Liver (tissue), 3 donors: ENCODE measurements at regions not wholly inside any gene's neighbourhood (a gene's known extent, or its start where the extent isn't known, plus 50 kb on each side); places are given as distances from the start of the nearest gene placed in this dataset.

Source experiments
- GABPA ChIP-seq, 2 donors: IDR thresholded peaks in 1 of 2; conservative IDR thresholded peaks in 1 of 2; 2 replicates each; pipeline ENCODE4 v1.6.1; 2016; ENCODE audit warnings: antibody characterized with exemption in 2 of 2, mild to moderate bottlenecking in 1 of 2, moderate library complexity in 1 of 2
- TAF1 ChIP-seq: conservative IDR thresholded peaks from 2 replicates; pipeline ENCODE4 v1.6.1; 2016; ENCODE audit warnings: antibody characterized with exemption, mild to moderate bottlenecking
- TF ChIP-seq, protein P1 (sequence below): fragments of 150-350 bp; IDR thresholded peaks from 2 replicates; pipeline ENCODE4 v1.5.1; 2017; ENCODE audit warnings: improper control_type of control experiment, low read depth, low read length; ENCODE audit not compliant: missing input control
- TF ChIP-seq, protein P2 (sequence below): IDR thresholded peaks from 2 replicates; pipeline ENCODE4 v1.6.1; 2016; ENCODE audit warnings: antibody characterized with exemption
- TF ChIP-seq, protein P3 (sequence below): IDR thresholded peaks from 2 replicates; pipeline ENCODE4 v1.6.1; 2016; ENCODE audit warnings: antibody characterized with exemption, mild to moderate bottlenecking
- donor health status: healthy.
- donor health status: healthy.

- TF ChIP-seq, protein P1, sequence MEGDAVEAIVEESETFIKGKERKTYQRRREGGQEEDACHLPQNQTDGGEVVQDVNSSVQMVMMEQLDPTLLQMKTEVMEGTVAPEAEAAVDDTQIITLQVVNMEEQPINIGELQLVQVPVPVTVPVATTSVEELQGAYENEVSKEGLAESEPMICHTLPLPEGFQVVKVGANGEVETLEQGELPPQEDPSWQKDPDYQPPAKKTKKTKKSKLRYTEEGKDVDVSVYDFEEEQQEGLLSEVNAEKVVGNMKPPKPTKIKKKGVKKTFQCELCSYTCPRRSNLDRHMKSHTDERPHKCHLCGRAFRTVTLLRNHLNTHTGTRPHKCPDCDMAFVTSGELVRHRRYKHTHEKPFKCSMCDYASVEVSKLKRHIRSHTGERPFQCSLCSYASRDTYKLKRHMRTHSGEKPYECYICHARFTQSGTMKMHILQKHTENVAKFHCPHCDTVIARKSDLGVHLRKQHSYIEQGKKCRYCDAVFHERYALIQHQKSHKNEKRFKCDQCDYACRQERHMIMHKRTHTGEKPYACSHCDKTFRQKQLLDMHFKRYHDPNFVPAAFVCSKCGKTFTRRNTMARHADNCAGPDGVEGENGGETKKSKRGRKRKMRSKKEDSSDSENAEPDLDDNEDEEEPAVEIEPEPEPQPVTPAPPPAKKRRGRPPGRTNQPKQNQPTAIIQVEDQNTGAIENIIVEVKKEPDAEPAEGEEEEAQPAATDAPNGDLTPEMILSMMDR: no peak
- no peak for TF ChIP-seq TAF1
- TF ChIP-seq, protein P2, sequence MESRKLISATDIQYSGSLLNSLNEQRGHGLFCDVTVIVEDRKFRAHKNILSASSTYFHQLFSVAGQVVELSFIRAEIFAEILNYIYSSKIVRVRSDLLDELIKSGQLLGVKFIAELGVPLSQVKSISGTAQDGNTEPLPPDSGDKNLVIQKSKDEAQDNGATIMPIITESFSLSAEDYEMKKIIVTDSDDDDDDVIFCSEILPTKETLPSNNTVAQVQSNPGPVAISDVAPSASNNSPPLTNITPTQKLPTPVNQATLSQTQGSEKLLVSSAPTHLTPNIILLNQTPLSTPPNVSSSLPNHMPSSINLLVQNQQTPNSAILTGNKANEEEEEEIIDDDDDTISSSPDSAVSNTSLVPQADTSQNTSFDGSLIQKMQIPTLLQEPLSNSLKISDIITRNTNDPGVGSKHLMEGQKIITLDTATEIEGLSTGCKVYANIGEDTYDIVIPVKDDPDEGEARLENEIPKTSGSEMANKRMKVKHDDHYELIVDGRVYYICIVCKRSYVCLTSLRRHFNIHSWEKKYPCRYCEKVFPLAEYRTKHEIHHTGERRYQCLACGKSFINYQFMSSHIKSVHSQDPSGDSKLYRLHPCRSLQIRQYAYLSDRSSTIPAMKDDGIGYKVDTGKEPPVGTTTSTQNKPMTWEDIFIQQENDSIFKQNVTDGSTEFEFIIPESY: no peak
- no peak for TF ChIP-seq GABPA (IDR thresholded peaks at IDR 0.05 in 1 of 2, conservative IDR thresholded peaks at IDR 0.05 in 1 of 2)
- TF ChIP-seq, protein P3, sequence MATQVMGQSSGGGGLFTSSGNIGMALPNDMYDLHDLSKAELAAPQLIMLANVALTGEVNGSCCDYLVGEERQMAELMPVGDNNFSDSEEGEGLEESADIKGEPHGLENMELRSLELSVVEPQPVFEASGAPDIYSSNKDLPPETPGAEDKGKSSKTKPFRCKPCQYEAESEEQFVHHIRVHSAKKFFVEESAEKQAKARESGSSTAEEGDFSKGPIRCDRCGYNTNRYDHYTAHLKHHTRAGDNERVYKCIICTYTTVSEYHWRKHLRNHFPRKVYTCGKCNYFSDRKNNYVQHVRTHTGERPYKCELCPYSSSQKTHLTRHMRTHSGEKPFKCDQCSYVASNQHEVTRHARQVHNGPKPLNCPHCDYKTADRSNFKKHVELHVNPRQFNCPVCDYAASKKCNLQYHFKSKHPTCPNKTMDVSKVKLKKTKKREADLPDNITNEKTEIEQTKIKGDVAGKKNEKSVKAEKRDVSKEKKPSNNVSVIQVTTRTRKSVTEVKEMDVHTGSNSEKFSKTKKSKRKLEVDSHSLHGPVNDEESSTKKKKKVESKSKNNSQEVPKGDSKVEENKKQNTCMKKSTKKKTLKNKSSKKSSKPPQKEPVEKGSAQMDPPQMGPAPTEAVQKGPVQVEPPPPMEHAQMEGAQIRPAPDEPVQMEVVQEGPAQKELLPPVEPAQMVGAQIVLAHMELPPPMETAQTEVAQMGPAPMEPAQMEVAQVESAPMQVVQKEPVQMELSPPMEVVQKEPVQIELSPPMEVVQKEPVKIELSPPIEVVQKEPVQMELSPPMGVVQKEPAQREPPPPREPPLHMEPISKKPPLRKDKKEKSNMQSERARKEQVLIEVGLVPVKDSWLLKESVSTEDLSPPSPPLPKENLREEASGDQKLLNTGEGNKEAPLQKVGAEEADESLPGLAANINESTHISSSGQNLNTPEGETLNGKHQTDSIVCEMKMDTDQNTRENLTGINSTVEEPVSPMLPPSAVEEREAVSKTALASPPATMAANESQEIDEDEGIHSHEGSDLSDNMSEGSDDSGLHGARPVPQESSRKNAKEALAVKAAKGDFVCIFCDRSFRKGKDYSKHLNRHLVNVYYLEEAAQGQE: no peak
These were observed 128.1 kb downstream of the SALL1 start for GRCh38 chr16:51022955-51023354.
